Fibroblast of lung (primary cell): ENCODE measurements at regions not wholly inside any gene's neighbourhood (a gene's known extent, or its start where the extent isn't known, plus 50 kb on each side); places are given as distances from the start of the nearest gene placed in this dataset.

ENCODE experiments used
- DNase-seq, 2 donors: peaks; one replicate each; pipeline versions ENCODE4 v3.0.0 to v3.0.0-alpha.2; 2010; ENCODE audit warnings: low read depth in 2 of 2
- H2AFZ ChIP-seq: 2 replicates; pipeline ENCODE4 v1.5.1; 2012; ENCODE audit warnings: low read length, control low read depth, inconsistent platforms
- H3K27ac ChIP-seq: 2 replicates; pipeline ENCODE4 v1.5.1; 2011; ENCODE audit warnings: low read length, control low read depth; ENCODE audit not compliant: insufficient read depth
- H3K27me3 ChIP-seq: 2 replicates; pipeline ENCODE4 v1.5.1; 2011; ENCODE audit warnings: mild to moderate bottlenecking, low read length; ENCODE audit not compliant: control insufficient read depth, insufficient read depth
- H3K36me3 ChIP-seq: 2 replicates; pipeline ENCODE4 v1.5.1; 2011; ENCODE audit warnings: low read length; ENCODE audit not compliant: control insufficient read depth, insufficient read depth
- H3K4me1 ChIP-seq: 2 replicates; pipeline ENCODE4 v1.5.1; 2011; ENCODE audit warnings: low read length; ENCODE audit not compliant: control insufficient read depth, insufficient read depth; ENCODE audit errors: extremely low read depth
- H3K4me2 ChIP-seq: 2 replicates; pipeline ENCODE4 v1.5.1; 2011; ENCODE audit warnings: low read length, control low read depth; ENCODE audit not compliant: insufficient read depth; ENCODE audit errors: extremely low read depth
- H3K4me3 ChIP-seq, 4 experiments: fragments of 200-600 bp in 1 of 4; sonication (generic) in 1 of 4; replicated peaks in 1 of 4; 2 replicates each; pipeline ENCODE4 v1.5.1; 2011 to 2016; ENCODE audit warnings: low read length in 4 of 4, low read depth in 3 of 4, mild to moderate bottlenecking in 3 of 4, control low read depth in 2 of 4, inconsistent platforms in 1 of 4, mixed read lengths in 1 of 4; ENCODE audit not compliant: insufficient read depth in 1 of 4; ENCODE audit errors: control extremely low read depth in 1 of 4
- H3K79me2 ChIP-seq: 2 replicates; pipeline ENCODE4 v1.5.1; 2012; ENCODE audit warnings: mild to moderate bottlenecking, low read length, inconsistent platforms; ENCODE audit not compliant: control insufficient read depth, insufficient read depth
- H3K9ac ChIP-seq: 2 replicates; pipeline ENCODE4 v1.5.1; 2011; ENCODE audit warnings: mild to moderate bottlenecking, low read length, control low read depth; ENCODE audit not compliant: insufficient read depth
- H3K9me3 ChIP-seq: 2 replicates; pipeline ENCODE4 v1.5.1; 2012; ENCODE audit warnings: low read depth, low read length; ENCODE audit not compliant: control insufficient read depth, insufficient read depth
- H4K20me1 ChIP-seq: 2 replicates; pipeline ENCODE4 v1.5.1; 2011; ENCODE audit warnings: low read length; ENCODE audit not compliant: control insufficient read depth, insufficient read depth; ENCODE audit errors: extremely low read depth
- EZH2 ChIP-seq: IDR thresholded peaks from 2 replicates; pipeline ENCODE4 v1.5.1; 2012; ENCODE audit warnings: low read length, control low read depth, mild to moderate bottlenecking; ENCODE audit errors: missing control alignments
- TF ChIP-seq, protein P1 (sequence below), 2 donors: IDR thresholded peaks in 1 of 2; conservative IDR thresholded peaks in 1 of 2; 1 replicate in 1 of 2; 2 replicates in 1 of 2; pipeline ENCODE4 v1.5.1; 2011 to 2012; ENCODE audit warnings: low read length in 2 of 2, control low read depth in 1 of 2, inconsistent platforms in 1 of 2, low read depth in 1 of 2, mild to moderate bottlenecking in 1 of 2

DNA sequence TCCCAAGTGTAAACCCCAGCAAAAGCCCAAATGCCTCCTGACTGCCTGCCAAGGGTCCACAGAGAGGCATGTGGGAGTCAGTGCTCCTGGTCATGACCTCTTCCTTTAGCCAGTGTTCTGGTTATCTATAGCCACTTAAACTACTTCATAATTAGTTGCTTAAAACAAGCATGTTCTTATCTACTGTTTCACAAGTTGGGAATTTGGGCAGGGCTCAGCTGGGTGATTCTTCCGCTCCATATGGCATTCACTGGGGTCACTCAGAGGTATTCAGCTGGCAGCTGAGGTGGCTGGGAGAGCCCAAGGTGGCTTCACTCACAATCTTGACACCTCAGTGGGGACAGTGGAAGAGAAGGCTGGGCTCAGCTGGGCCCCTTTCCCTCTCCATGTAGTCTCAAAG is 184.0 kb upstream of the RGS6 start:
- no peak overlapping the region for H3K9ac ChIP-seq
- TF ChIP-seq, protein P1, sequence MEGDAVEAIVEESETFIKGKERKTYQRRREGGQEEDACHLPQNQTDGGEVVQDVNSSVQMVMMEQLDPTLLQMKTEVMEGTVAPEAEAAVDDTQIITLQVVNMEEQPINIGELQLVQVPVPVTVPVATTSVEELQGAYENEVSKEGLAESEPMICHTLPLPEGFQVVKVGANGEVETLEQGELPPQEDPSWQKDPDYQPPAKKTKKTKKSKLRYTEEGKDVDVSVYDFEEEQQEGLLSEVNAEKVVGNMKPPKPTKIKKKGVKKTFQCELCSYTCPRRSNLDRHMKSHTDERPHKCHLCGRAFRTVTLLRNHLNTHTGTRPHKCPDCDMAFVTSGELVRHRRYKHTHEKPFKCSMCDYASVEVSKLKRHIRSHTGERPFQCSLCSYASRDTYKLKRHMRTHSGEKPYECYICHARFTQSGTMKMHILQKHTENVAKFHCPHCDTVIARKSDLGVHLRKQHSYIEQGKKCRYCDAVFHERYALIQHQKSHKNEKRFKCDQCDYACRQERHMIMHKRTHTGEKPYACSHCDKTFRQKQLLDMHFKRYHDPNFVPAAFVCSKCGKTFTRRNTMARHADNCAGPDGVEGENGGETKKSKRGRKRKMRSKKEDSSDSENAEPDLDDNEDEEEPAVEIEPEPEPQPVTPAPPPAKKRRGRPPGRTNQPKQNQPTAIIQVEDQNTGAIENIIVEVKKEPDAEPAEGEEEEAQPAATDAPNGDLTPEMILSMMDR (conservative IDR thresholded peaks at IDR 0.05 in 1 of 2, IDR thresholded peaks at IDR 0.05 in 1 of 2; ENCODE audit: low read depth in 1 of 2, low read length in 2 of 2), result no peak
- no peak for TF ChIP-seq EZH2
- no peaks in the 10 kb centered on the region for H3K9me3 ChIP-seq
- no peak overlapping the region for H3K4me2 ChIP-seq
- H3K36me3 ChIP-seq, result no peaks in the 10 kb centered on the region
- H3K79me2 ChIP-seq, result no peaks in the 10 kb centered on the region
- H3K4me1 ChIP-seq, result no peaks in the 10 kb centered on the region
- DNase-seq, result no peak
- H2AFZ ChIP-seq, result no peak overlapping the region
- no peak overlapping the region for H3K27ac ChIP-seq
- no peaks in the 10 kb centered on the region for H4K20me1 ChIP-seq
- H3K4me3 ChIP-seq, result no peak overlapping the region
- no peaks in the 10 kb centered on the region for H3K27me3 ChIP-seq

DNA sequence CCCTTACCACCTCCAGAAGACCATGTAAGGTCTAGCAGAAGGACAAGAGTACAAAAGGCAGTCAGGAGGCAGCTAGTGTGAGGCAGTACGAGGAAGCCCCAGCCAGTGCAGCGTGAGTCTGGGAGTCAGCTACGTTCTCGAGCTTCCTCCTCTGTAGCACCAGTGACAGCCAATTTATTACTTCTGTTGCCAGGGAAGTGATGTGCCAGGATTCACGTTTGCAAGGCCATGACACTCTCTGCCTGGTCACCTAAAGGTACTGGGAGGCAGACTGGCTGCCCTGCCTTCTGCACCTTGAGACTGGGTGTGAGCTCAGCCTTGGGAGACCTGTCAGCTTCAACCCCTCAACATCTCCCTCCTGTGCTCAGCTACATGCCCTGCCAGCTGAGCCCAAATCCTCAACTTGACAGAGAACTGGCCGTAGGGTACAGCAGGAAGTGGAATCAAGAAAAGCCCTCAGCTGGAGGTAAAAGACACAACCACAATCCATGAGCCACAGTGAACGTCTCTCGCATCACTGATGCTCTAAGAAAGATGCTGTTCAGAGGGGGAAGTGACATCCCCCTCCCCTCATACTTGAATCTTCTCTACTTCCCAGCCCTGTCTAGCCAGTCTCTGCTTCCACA is 182.5 kb upstream of the RGS6 start:
- H3K4me2 ChIP-seq, result no peak overlapping the region
- no peak overlapping the region for H2AFZ ChIP-seq
- no peaks in the 10 kb centered on the region for H3K9me3 ChIP-seq
- DNase-seq, result no peak
- H4K20me1 ChIP-seq, result no peaks in the 10 kb centered on the region
- peaks cover 2% of the 10 kb centered on the region for H3K4me1 ChIP-seq
- H3K36me3 ChIP-seq, result no peaks in the 10 kb centered on the region
- no peak overlapping the region for H3K4me3 ChIP-seq
- no peak for TF ChIP-seq EZH2
- TF ChIP-seq, protein P1 (conservative IDR thresholded peaks at IDR 0.05 in 1 of 2, IDR thresholded peaks at IDR 0.05 in 1 of 2; ENCODE audit: low read depth in 1 of 2, low read length in 2 of 2), result no peak
- no peak overlapping the region for H3K27ac ChIP-seq
- no peaks in the 10 kb centered on the region for H3K27me3 ChIP-seq
- H3K79me2 ChIP-seq, result no peaks in the 10 kb centered on the region
- no peak overlapping the region for H3K9ac ChIP-seq

DNA sequence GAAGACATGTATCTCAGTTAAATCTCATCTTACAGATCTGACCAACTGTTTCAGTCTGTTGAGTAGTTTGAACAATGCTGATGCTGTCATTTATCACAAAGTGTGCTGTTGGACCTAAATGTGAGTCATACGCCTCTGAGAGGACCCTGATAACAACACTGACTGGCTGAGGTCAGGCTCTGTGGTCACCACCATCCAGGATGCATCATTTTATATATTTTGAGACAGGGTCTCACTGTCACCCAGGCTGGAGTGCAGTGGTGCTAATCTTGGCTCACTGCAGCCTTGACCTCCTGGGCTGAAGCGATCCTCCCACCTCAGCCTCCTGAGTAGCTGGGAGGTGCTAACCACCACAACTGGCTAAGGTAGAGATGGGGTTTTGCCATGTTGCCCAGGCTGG is 181.0 kb upstream of the RGS6 start:
- TF ChIP-seq, protein P1 (conservative IDR thresholded peaks at IDR 0.05 in 1 of 2, IDR thresholded peaks at IDR 0.05 in 1 of 2; ENCODE audit: low read depth in 1 of 2, low read length in 2 of 2), result no peak
- TF ChIP-seq EZH2, result no peak
- Histone ChIP-seq H3K4me3 (no peak overlapping the region), H3K4me2 (no peak overlapping the region), H3K36me3 (no peaks in the 10 kb centered on the region), H3K9ac (no peak overlapping the region), H3K9me3 (no peaks in the 10 kb centered on the region), H4K20me1 (no peaks in the 10 kb centered on the region), H3K27me3 (no peaks in the 10 kb centered on the region), H3K79me2 (no peaks in the 10 kb centered on the region), H2AFZ (no peak overlapping the region), H3K4me1 (peaks cover 2% of the 10 kb centered on the region), H3K27ac (no peak overlapping the region)
- peak in 1 of 2 donors; percentile 62 for DNase-seq
